ENCODE measurements at regions not wholly inside any gene's neighbourhood (a gene's known extent, or its start where the extent isn't known, plus 50 kb on each side); places are given as distances from the start of the nearest gene placed in this dataset.
"Not testable (repeated sequence)": the region's sequence is repeated elsewhere in the genome, so short reads cannot be mapped to it uniquely, and the experiment has no call there.

- peak; percentile 89 for DNase-seq
Measured at GRCh38 chr11:109946322-109946846, 146.8 kb upstream of the ZC3H12C start.

- no peak for DNase-seq
Measured at GRCh38 chr11:109954534-109954933, 138.7 kb upstream of the ZC3H12C start.

- no peak for DNase-seq
Measured at GRCh38 chr11:109956124-109956793, 136.9 kb upstream of the ZC3H12C start.

GRCh38 chr11:109957000-109957399 is 136.2 kb upstream of the ZC3H12C start:
- no peak for DNase-seq

GRCh38 chr11:109957601-109958000 is 135.6 kb upstream of the ZC3H12C start:
- DNase-seq, result no peak

GRCh38 chr11:109958131-109958820 is 134.9 kb upstream of the ZC3H12C start:
- no peak for DNase-seq

- DNase-seq, result no peak
Measured at GRCh38 chr11:109958821-109959166, 134.4 kb upstream of the ZC3H12C start.

- no peak for DNase-seq
Measured at GRCh38 chr11:109960831-109961230, 132.4 kb upstream of the ZC3H12C start.

- DNase-seq, result no peak
Measured at GRCh38 chr11:109961261-109961660, 131.9 kb upstream of the ZC3H12C start.

- no peak for DNase-seq
Measured at GRCh38 chr11:109963101-109963500, 130.1 kb upstream of the ZC3H12C start.

- no peak for DNase-seq
Measured at GRCh38 chr11:109964487-109964886, 128.7 kb upstream of the ZC3H12C start.

- DNase-seq, result not testable (repeated sequence)
Measured at GRCh38 chr11:109965445-109965844, 127.7 kb upstream of the ZC3H12C start.

- not testable (repeated sequence) for DNase-seq
Measured at GRCh38 chr11:109965926-109966325, 127.3 kb upstream of the ZC3H12C start.

- not testable (repeated sequence) for DNase-seq
Measured at GRCh38 chr11:109967136-109967535, 126.1 kb upstream of the ZC3H12C start.

GRCh38 chr11:109968299-109968698 is 124.9 kb upstream of the ZC3H12C start:
- DNase-seq, result no peak

GRCh38 chr11:109968781-109969180 is 124.4 kb upstream of the ZC3H12C start:
- no peak for DNase-seq

- peak; percentile 69 for DNase-seq
Measured at GRCh38 chr11:109970516-109971183, 122.5 kb upstream of the ZC3H12C start.

GRCh38 chr11:109971184-109971523 is 122.0 kb upstream of the ZC3H12C start:
- DNase-seq, result peak; percentile 89

- no peak for DNase-seq
Measured at GRCh38 chr11:109972181-109972715, 120.9 kb upstream of the ZC3H12C start.

- no peak for DNase-seq
Measured at GRCh38 chr11:109972939-109973338, 120.3 kb upstream of the ZC3H12C start.

- DNase-seq, result no peak
Measured at GRCh38 chr11:109973486-109973885, 119.7 kb upstream of the ZC3H12C start.

- no peak for DNase-seq
Measured at GRCh38 chr11:109974523-109974922, 118.7 kb upstream of the ZC3H12C start.

- no peak for DNase-seq
Measured at GRCh38 chr11:109978895-109979294, 114.3 kb upstream of the ZC3H12C start.
